K562 (cell line): ENCODE measurements at regions not wholly inside any gene's neighbourhood (a gene's known extent, or its start where the extent isn't known, plus 50 kb on each side); places are given as distances from the start of the nearest gene placed in this dataset.

Experiments
- ATF3 ChIP-seq, 2 experiments: fragments of 450-650 bp in 1 of 2; sonication (generic) in 1 of 2; formaldehyde crosslinking in 1 of 2; IDR thresholded peaks in 1 of 2; conservative IDR thresholded peaks in 1 of 2; 2 replicates each; pipeline versions ENCODE4 v1.6.1 to v1.8.1; 2016 to 2023; ENCODE audit warnings: mild to moderate bottlenecking in 2 of 2, moderate library complexity in 2 of 2, inconsistent platforms in 1 of 2, missing genetic modification reagents in 1 of 2
- CBX2 ChIP-seq: fragments of 200-600 bp; sonication (generic); IDR thresholded peaks from one replicate; pipeline ENCODE4 v1.6.1; 2012; ENCODE audit warnings: mild to moderate bottlenecking, low read length, inconsistent platforms; ENCODE audit not compliant: insufficient read depth, poor library complexity, severe bottlenecking
- ELK1 ChIP-seq: sonication (generic); formaldehyde crosslinking; IDR thresholded peaks from 2 replicates; pipeline ENCODE4 v1.8.1; 2022; ENCODE audit warnings: missing genetic modification reagents
- FOXA1 ChIP-seq: fragments of 450-650 bp; IDR thresholded peaks from 2 replicates; pipeline ENCODE4 v1.6.1; 2016; ENCODE audit warnings: mild to moderate bottlenecking, borderline replicate concordance
- FOXK2 ChIP-seq, 2 experiments: fragments of 450-650 bp; IDR thresholded peaks in 1 of 2; conservative IDR thresholded peaks in 1 of 2; 2 replicates each; pipeline ENCODE4 v1.6.1; 2016; ENCODE audit warnings: low read depth in 2 of 2, mild to moderate bottlenecking in 1 of 2
- ID3 ChIP-seq, 2 experiments: fragments of 250-450 bp in 1 of 2; fragments of 450-650 bp in 1 of 2; sonication (Bioruptor Pico) in 1 of 2; IDR thresholded peaks; 2 replicates each; pipeline versions ENCODE4 v1.6.1 to v1.8.0; 2016 to 2021; ENCODE audit warnings: mild to moderate bottlenecking in 2 of 2, moderate library complexity in 2 of 2, missing compliant biosample characterization in 1 of 2, missing genetic modification characterization in 1 of 2
- MYC ChIP-seq, 2 experiments: fragments of 250-450 bp in 1 of 2; sonication (Bioruptor Pico) in 1 of 2; IDR thresholded peaks; 2 replicates each; pipeline versions ENCODE4 v1.5.1 to v1.6.1; 2012 to 2021; ENCODE audit warnings: low read depth in 2 of 2, borderline replicate concordance in 1 of 2, improper control_type of control experiment in 1 of 2, low read length in 1 of 2, mild to moderate bottlenecking in 1 of 2, moderate library complexity in 1 of 2
- NR2C1 ChIP-seq, 2 experiments: fragments of 450-650 bp; IDR thresholded peaks; 2 replicates each; pipeline ENCODE4 v1.6.1; 2017; ENCODE audit warnings: mild to moderate bottlenecking in 2 of 2, antibody characterized with exemption in 1 of 2, inconsistent platforms in 1 of 2, missing compliant biosample characterization in 1 of 2, missing genetic modification characterization in 1 of 2
- THRA ChIP-seq: fragments of 450-650 bp; IDR thresholded peaks from 2 replicates; pipeline ENCODE4 v1.6.1; 2017; ENCODE audit warnings: mild to moderate bottlenecking, moderate library complexity
- ZFP30 ChIP-seq: fragments of 250-450 bp; sonication (Bioruptor Pico); IDR thresholded peaks from 2 replicates; pipeline ENCODE4 v1.8.0; 2022; ENCODE audit warnings: moderate library complexity, mild to moderate bottlenecking, inconsistent platforms, borderline replicate concordance
- ZNF133 ChIP-seq: fragments of 250-450 bp; sonication (Bioruptor Pico); IDR thresholded peaks from 2 replicates; pipeline ENCODE4 v1.4.0; 2020; ENCODE audit warnings: mild to moderate bottlenecking
- ZNF146 ChIP-seq: IDR thresholded peaks from one replicate; pipeline ENCODE4 v1.6.1; 2018; ENCODE audit warnings: missing compliant biosample characterization; ENCODE audit not compliant: unreplicated experiment
- ZNF41 ChIP-seq: fragments of 250-450 bp; sonication (Bioruptor Pico); conservative IDR thresholded peaks from 2 replicates; pipeline ENCODE4 v1.4.0; 2020; ENCODE audit warnings: mild to moderate bottlenecking
- ZNF696 ChIP-seq: fragments of 250-450 bp; sonication (Bioruptor Pico); conservative IDR thresholded peaks from 2 replicates; pipeline ENCODE4 v1.4.0; 2020; ENCODE audit warnings: mild to moderate bottlenecking, moderate library complexity
- ZNF717 ChIP-seq: fragments of 250-450 bp; sonication (Bioruptor Pico); IDR thresholded peaks from 2 replicates; pipeline ENCODE4 v1.5.0; 2021

GRCh38 chr7:106986450-106986977 is 58.0 kb upstream of the PRKAR2B start (continued):
- TF ChIP-seq ATF3 (IDR thresholded peaks at IDR 0.05) (no peak), ATF3 (CRISPR knock-in tag; conservative IDR thresholded peaks at IDR 0.05) (peak; percentile 56; the same call in 1 of the 2 replicates), ZFP30 (no peak), FOXK2 (conservative IDR thresholded peaks at IDR 0.05 in 1 of 2, IDR thresholded peaks at IDR 0.05 in 1 of 2; ENCODE audit: low read depth in 2 of 2) (peak in 1 of 2 experiments; percentile 10; a peak in 1 of 4 replicates), ZNF717 (CRISPR knock-in tag) (no peak), NR2C1 (IDR thresholded peaks at IDR 0.05) (peak; percentile 34; the same call in 1 of the 2 replicates), NR2C1 (tag; IDR thresholded peaks at IDR 0.05) (peak; percentile 63; the same call in 1 of the 2 replicates), ID3 (CRISPR knock-in tag; IDR thresholded peaks at IDR 0.05) (no peak), ID3 (tag; IDR thresholded peaks at IDR 0.05) (no peak; the same call in 1 of the 2 replicates), CBX2 (no peak), MYC (IDR thresholded peaks at IDR 0.05; ENCODE audit: low read depth, low read length) (no peak), MYC (CRISPR knock-in tag; IDR thresholded peaks at IDR 0.05; ENCODE audit: borderline replicate concordance, low read depth) (0 out of 2 replicates have a peak, but pooled peaks have one; percentile 11), THRA (no peak), FOXA1 (no peak), ELK1 (no peak), ZNF696 (no peak), ZNF41 (no peak), ZNF146 (CRISPR knock-in tag) (no peak), ZNF133 (CRISPR knock-in tag) (no peak)
